GM20000 (cell line): ENCODE measurements at regions not wholly inside any gene's neighbourhood (a gene's known extent, or its start where the extent isn't known, plus 50 kb on each side); places are given as distances from the start of the nearest gene placed in this dataset.

Experiments
- DNase-seq: peaks from one replicate; pipeline ENCODE4 v3.0.0; 2012; ENCODE audit warnings: low spot score
- TF ChIP-seq, protein P1 (sequence below): IDR thresholded peaks from 2 replicates; pipeline ENCODE4 v1.5.1; 2012; ENCODE audit warnings: mild to moderate bottlenecking, control low read depth; ENCODE audit errors: extremely low read depth, missing control alignments

DNA sequence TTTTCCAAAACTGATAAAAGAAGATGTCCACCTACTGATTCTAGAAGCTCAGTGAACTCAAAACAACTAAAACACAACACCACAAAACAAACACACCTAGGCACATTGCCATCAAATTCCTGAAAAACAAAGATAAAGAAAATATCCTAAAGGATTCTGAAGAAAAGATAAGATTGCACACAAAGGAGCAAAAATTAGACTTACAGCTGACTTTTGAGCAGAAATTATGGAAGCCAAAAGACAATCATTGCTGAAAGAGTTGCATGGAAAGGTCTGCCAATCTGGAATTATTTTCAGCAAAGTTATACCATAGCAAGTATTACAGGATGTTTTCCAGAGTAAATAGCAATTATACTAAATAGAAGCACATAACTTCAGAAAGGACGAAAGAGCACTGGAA is 128.2 kb upstream of the IRX2 start:
- TF ChIP-seq, protein P1, sequence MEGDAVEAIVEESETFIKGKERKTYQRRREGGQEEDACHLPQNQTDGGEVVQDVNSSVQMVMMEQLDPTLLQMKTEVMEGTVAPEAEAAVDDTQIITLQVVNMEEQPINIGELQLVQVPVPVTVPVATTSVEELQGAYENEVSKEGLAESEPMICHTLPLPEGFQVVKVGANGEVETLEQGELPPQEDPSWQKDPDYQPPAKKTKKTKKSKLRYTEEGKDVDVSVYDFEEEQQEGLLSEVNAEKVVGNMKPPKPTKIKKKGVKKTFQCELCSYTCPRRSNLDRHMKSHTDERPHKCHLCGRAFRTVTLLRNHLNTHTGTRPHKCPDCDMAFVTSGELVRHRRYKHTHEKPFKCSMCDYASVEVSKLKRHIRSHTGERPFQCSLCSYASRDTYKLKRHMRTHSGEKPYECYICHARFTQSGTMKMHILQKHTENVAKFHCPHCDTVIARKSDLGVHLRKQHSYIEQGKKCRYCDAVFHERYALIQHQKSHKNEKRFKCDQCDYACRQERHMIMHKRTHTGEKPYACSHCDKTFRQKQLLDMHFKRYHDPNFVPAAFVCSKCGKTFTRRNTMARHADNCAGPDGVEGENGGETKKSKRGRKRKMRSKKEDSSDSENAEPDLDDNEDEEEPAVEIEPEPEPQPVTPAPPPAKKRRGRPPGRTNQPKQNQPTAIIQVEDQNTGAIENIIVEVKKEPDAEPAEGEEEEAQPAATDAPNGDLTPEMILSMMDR: no peak
- no peak for DNase-seq

DNA sequence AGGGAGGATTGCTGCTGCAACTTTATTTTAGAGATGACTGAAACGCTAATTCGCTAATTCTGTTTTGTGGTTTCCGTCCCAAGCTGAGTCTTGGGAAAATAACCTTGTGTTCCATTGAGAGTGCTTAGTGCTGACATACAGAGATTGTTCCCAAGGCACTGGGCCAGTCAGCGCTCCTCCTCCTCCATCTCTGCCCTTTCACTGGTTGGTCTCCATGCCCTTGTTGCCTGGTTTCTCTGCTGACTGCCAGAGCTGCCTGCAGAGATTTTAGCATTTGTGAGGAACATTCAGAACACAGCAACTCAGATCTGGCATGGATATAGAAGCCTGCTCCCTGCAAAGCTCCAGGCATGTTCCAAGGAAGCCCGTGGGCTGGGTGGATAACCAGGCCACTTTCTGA is 126.0 kb upstream of the IRX2 start:
- TF ChIP-seq, protein P1: no peak
- no peak for DNase-seq

DNA sequence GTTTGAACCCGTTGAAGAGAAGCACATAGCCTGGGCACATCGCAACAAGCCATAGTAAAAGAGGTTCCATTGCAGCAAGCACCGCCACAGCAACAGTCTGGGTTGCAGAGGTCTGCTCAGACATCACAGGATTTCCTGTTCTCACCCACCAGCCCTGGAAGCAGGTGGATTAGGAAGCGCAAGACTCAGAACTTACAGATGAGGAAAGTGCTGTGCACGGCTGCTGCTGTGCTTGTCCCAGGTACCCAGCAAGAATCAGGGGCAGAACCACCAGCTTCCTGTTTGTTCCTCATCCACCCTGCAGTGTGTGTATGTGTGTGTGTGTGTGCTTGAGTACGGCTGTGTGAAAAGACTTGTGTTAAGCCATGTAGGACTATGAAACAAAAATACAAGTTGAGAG is 124.7 kb upstream of the IRX2 start:
- TF ChIP-seq, protein P1: no peak
- DNase-seq: no peak

DNA sequence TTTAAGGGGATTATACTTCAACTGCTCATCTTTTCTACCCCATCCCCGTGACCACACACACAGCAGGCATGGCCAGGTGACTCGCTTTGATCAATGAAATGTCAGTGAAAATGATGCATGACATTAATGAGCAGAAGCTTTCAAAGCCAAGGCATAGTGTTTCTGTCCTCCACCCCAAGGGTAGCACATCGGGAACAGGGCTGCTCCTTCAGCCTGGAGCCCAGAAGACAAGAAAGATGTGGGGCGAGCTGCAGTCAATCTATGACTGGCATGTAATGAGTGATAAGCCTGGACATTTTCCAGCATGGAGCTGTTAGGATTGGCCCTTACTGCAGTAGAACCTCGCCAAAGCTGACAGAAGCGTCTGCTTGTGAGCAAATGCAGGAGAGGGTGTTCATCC is 122.6 kb upstream of the IRX2 start:
- no peak for DNase-seq
- TF ChIP-seq, protein P1: no peak

DNA sequence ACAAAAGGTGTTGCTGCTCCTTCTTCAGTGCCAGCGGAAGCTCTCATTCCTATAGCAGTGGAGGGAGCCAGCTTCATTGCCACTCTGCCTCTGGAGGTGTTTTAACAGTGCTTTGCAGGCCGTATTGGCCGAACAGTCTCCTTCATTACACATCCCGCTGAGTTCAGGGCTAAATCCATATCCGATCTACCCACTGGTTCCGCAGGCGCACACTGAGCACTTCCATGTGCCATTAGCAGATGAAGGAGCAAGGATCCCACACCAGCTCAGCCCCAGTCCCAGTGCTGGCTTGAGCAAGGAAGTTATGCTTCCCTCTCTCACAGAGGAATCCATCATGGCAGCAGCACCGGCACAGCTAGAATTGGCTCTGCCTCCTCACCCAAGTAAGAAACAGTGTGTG is 121.2 kb upstream of the IRX2 start:
- DNase-seq: no peak

DNA sequence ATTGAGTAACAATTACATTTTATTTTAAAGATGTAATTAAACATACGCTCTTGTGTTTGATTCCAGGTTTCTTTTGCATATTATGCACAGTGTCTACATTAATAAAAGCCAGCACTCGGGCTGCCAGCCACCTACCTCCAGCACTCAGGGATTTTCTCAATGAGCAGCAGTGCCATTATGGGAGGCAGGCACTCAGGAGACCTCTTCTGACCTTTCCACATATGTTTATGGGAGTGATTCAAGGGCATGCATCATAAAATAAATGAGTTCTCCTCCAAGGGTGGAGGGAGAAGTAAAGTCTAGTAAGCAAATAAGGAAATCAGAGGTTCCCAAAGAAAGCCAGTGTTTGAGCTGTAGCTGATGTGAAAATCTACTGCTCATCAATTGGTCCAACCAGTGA is 119.8 kb upstream of the IRX2 start:
- DNase-seq: no peak
- TF ChIP-seq, protein P1: no peak

More for the DNA sequence above, 121.2 kb upstream of the IRX2 start:
- TF ChIP-seq, protein P1: no peak

DNA sequence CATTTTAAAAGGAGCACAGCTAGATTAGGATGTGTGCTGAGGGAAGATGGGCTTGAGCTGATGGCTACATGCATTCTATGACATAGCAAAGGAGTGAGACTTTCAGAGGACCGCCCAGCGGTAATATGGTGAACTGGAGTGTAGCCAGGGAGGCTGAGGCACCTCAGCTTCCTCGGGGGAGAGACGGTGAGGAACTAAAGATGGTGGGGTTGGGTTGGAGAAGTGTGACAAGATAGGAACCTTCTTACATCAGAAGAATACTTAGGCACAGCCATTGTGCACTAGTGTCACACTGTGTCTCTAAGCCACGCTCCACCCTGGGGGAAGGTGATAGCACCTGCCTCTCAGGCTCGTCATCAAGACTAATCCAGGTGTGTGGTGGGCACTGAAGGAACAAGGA is 118.0 kb upstream of the IRX2 start:
- TF ChIP-seq, protein P1: no peak
- no peak for DNase-seq

DNA sequence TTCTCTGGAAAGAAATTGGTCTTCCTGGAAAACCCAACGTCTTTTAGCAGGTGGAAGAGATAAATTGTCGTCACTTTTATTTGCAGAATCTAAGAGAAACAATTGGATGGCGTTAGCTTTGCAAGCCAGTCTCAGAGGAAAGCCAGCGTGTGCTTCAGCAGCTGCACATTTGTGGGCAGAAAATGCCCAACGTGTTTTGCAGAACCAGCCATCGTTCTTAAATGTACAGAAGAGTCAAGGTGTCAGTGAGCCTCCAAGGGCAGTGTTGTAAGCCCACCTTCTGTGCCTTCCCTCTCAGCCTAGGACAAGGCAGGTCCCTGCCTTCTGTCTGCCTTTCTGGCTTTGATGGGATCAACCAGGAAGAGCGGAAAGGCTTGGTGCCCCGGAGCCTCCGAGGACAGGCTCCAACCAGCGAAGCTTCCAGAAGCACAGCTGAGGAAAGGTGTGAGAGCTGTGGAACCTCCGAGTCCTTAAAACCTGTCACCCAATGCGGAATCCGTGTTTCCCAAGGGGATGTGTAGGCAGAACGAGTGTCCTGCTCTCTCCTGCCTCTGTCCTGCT is 116.0 kb upstream of the IRX2 start:
- TF ChIP-seq, protein P1: no peak
- no peak for DNase-seq
